ENCODE measurements at regions not wholly inside any gene's neighbourhood (a gene's known extent, or its start where the extent isn't known, plus 50 kb on each side); places are given as distances from the start of the nearest gene placed in this dataset.

GRCh38 chr13:73189362-73189761, 130.6 kb downstream of the KLF5 start:
- TF ChIP-seq CTCF (conservative IDR thresholded peaks at IDR 0.05; ENCODE audit: low read length) (no peak), EZH2phosphoT487 (IDR thresholded peaks at IDR 0.05; ENCODE audit: borderline replicate concordance, low read depth, low read length) (no peak)
